IMR-90 (cell line): ENCODE measurements at regions not wholly inside any gene's neighbourhood (a gene's known extent, or its start where the extent isn't known, plus 50 kb on each side); places are given as distances from the start of the nearest gene placed in this dataset.

Source experiments
- ATAC-seq: fragments of 200-7000 bp; cut with Tn5 transposase; 2 replicates; pipeline ENCODE4 v1.9.1; 2020; ENCODE audit warnings: low read depth, mild to moderate bottlenecking, moderate library complexity
- BruUV-seq: library from RNA; stranded (reverse); fragments of 400-500 nt; replicated peaks from 2 replicates; lab custom pipeline; 2021; lab: Mats Ljungman, UMichigan
- CTCF ChIA-PET: fragments of 300-600 bp; formaldehyde crosslinking; extraction: SDS; loops from one replicate; lab custom pipeline; 2021; ENCODE audit warnings: antibody characterized with exemption; lab: Yijun Ruan, JAX
- POLR2A ChIA-PET: fragments of 300-600 bp; sonication (Branson Sonifier 250); formaldehyde crosslinking; loops from one replicate; lab custom pipeline; 2022; ENCODE audit warnings: antibody characterized with exemption; ENCODE audit not compliant: unreplicated experiment; lab: Charles Lee
- DNase-seq: peaks from one replicate; pipeline ENCODE4 v3.0.0; 2013
- H2AFZ ChIP-seq: replicated peaks from 2 replicates; pipeline ENCODE3; 2013; ENCODE audit warnings: low read length, mild to moderate bottlenecking; ENCODE audit not compliant: poor library complexity
- H2AK5ac ChIP-seq: 2 replicates; pipeline ENCODE4 v1.6.1; 2013; ENCODE audit warnings: low read depth, low read length, inconsistent platforms
- H2AK9ac ChIP-seq: replicated peaks from 2 replicates; pipeline ENCODE3; 2013; ENCODE audit warnings: mild to moderate bottlenecking, low read depth, low read length, moderate library complexity; ENCODE audit not compliant: poor library complexity
- H2BK120ac ChIP-seq: 2 replicates; pipeline ENCODE4 v1.6.1; 2013; ENCODE audit warnings: low read depth, low read length, inconsistent platforms
- H2BK15ac ChIP-seq: 3 replicates; pipeline ENCODE4 v1.6.1; 2013; ENCODE audit warnings: low read depth, low read length, inconsistent platforms
- H2BK20ac ChIP-seq: 2 replicates; pipeline ENCODE4 v1.6.1; 2013; ENCODE audit warnings: low read depth, mild to moderate bottlenecking, inconsistent platforms, low read length, moderate library complexity
- H2BK5ac ChIP-seq: 2 replicates; pipeline ENCODE4 v1.6.1; 2013; ENCODE audit warnings: mild to moderate bottlenecking, low read depth, low read length, inconsistent platforms; ENCODE audit not compliant: poor library complexity, severe bottlenecking
- H3K14ac ChIP-seq: replicated peaks from 2 replicates; pipeline ENCODE4 v1.6.1; 2013; ENCODE audit warnings: low read depth, low read length, inconsistent platforms
- H3K18ac ChIP-seq: 2 replicates; pipeline ENCODE4 v1.6.1; 2013; ENCODE audit warnings: low read depth, low read length, control low read depth
- H3K23ac ChIP-seq: 2 replicates; pipeline ENCODE4 v1.6.1; 2013; ENCODE audit warnings: low read depth, low read length, inconsistent platforms
- H3K27ac ChIP-seq: 2 replicates; pipeline ENCODE4 v1.5.1; 2013; ENCODE audit warnings: mild to moderate bottlenecking, control low read depth, low read length; ENCODE audit not compliant: insufficient read depth
- H3K27me3 ChIP-seq: 2 replicates; pipeline ENCODE4 v1.6.1; 2013; ENCODE audit warnings: low read length; ENCODE audit not compliant: control insufficient read depth, insufficient read depth
- H3K36me3 ChIP-seq: 2 replicates; pipeline ENCODE4 v1.6.1; 2013; ENCODE audit warnings: low read length, mixed read lengths; ENCODE audit not compliant: control insufficient read depth, insufficient read depth
- H3K4ac ChIP-seq: 2 replicates; pipeline ENCODE4 v1.6.1; 2013; ENCODE audit warnings: low read depth, low read length, inconsistent platforms
- H3K4me1 ChIP-seq: 2 replicates; pipeline ENCODE4 v1.6.1; 2013; ENCODE audit warnings: low read length, mixed read lengths; ENCODE audit not compliant: control insufficient read depth, insufficient read depth
- H3K4me2 ChIP-seq: 2 replicates; pipeline ENCODE4 v1.6.1; 2013; ENCODE audit warnings: low read depth, mild to moderate bottlenecking, control low read depth, low read length, moderate library complexity
- H3K4me3 ChIP-seq: 2 replicates; pipeline ENCODE4 v1.5.1; 2013; ENCODE audit warnings: low read depth, mild to moderate bottlenecking, control low read depth, low read length, moderate library complexity; ENCODE audit not compliant: insufficient read depth
- H3K56ac ChIP-seq: 2 replicates; pipeline ENCODE4 v1.6.1; 2013; ENCODE audit warnings: low read length, inconsistent platforms; ENCODE audit not compliant: insufficient read depth; ENCODE audit errors: extremely low read depth
- H3K79me1 ChIP-seq, 2 experiments: 2 replicates each; pipeline ENCODE4 v1.6.1; 2013; ENCODE audit warnings: low read length in 2 of 2, inconsistent platforms in 1 of 2, low read depth in 1 of 2
- H3K9ac ChIP-seq: 2 replicates; pipeline ENCODE4 v1.6.1; 2013; ENCODE audit warnings: low read depth, low read length, control low read depth
- H3K9me1 ChIP-seq: 2 replicates; pipeline ENCODE4 v1.6.1; 2013; ENCODE audit warnings: low read length, inconsistent platforms; ENCODE audit not compliant: insufficient read depth
- H3K9me3 ChIP-seq: 2 replicates; pipeline ENCODE4 v1.6.1; 2013; ENCODE audit warnings: low read length; ENCODE audit not compliant: control insufficient read depth, insufficient read depth
- H4K20me1 ChIP-seq: 2 replicates; pipeline ENCODE4 v1.6.1; 2013; ENCODE audit warnings: low read length, inconsistent platforms; ENCODE audit not compliant: insufficient read depth
- H4K5ac ChIP-seq: 2 replicates; pipeline ENCODE4 v1.6.1; 2013; ENCODE audit warnings: mild to moderate bottlenecking, low read depth, low read length, control low read depth
- H4K8ac ChIP-seq, 2 experiments: 2 replicates each; pipeline ENCODE4 v1.6.1; 2013; ENCODE audit warnings: low read depth in 2 of 2, low read length in 2 of 2, control low read depth in 1 of 2, inconsistent platforms in 1 of 2
- H4K91ac ChIP-seq: 2 replicates; pipeline ENCODE4 v1.6.1; 2013; ENCODE audit warnings: low read depth, low read length, inconsistent platforms; ENCODE audit not compliant: insufficient read depth
- MAFK ChIP-seq: IDR thresholded peaks from 2 replicates; pipeline ENCODE4 v1.6.1; 2012; ENCODE audit warnings: low read depth, low read length, improper control_type of control experiment
- WGBS, 2 experiments: methylation state at CpG; one replicate each; pipeline versions ENCODE4 v1.1.5 to v1.1.7; 2013; ENCODE audit warnings: missing lambda C conversion rate in 2 of 2; ENCODE audit not compliant: insufficient read length in 1 of 2; ENCODE audit errors: extremely low coverage in 2 of 2; 5-methylcytosine and 5-hydroxymethylcytosine counted together
- dilution Hi-C: fragments of 300-500 bp; cut with HindIII; formaldehyde crosslinking; loops from one replicate; pipeline ENCODE4 v1.14.3; 2018; ENCODE audit warnings: low sequenced_read_pairs; ENCODE audit not compliant: unreplicated experiment
- in situ Hi-C: fragments of 300-500 bp; cut with MboI; formaldehyde crosslinking; loops from 3 replicates; pipeline ENCODE4 v1.14.3; 2019; ENCODE audit warnings: low sequenced_read_pairs, inconsistent platforms, mixed read lengths
- intact Hi-C: fragments of 100-400 bp; cut with micrococcal nuclease; formaldehyde crosslinking; loops from 2 replicates; pipeline ENCODE4 v1.10.0; 2022
- TF ChIP-seq, protein P1 (sequence below): fragments of 150-350 bp; IDR thresholded peaks from 2 replicates; pipeline ENCODE4 v1.6.1; 2016; ENCODE audit warnings: low read depth, mild to moderate bottlenecking, low read length, moderate library complexity, borderline replicate concordance

DNA sequence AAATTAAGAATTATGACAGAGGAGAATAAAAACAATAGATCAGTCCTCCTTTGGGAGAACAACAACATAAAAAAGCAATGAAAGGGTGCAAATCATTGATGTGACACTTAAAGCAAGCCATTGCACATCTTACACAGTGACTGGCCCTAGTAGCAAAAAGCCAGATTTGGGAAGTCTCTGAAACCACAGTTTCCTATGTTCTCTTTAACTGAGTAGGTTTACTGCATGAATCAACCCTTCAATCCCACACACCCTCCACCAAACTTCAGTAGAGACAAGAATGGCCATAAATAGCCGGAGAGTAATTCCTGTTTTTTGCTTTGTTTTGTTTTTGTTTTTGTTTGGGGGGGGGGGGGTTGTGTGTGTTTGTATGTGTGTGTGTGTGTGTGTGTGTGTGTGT is 180.8 kb downstream of the VEGFC start:
- no peak overlapping the region for H3K9ac ChIP-seq
- H3K9me3 ChIP-seq: no peaks in the 10 kb centered on the region
- no peak overlapping the region for H2BK120ac ChIP-seq
- no peaks in the 10 kb centered on the region for H4K20me1 ChIP-seq
- no peak overlapping the region for H3K14ac ChIP-seq
- no peaks in the 10 kb centered on the region for H3K9me1 ChIP-seq
- no peak overlapping the region for H3K18ac ChIP-seq
- no peak overlapping the region for H3K4me3 ChIP-seq
- H2AFZ ChIP-seq: no peak overlapping the region
- no peak for TF ChIP-seq MAFK
- TF ChIP-seq, protein P1, sequence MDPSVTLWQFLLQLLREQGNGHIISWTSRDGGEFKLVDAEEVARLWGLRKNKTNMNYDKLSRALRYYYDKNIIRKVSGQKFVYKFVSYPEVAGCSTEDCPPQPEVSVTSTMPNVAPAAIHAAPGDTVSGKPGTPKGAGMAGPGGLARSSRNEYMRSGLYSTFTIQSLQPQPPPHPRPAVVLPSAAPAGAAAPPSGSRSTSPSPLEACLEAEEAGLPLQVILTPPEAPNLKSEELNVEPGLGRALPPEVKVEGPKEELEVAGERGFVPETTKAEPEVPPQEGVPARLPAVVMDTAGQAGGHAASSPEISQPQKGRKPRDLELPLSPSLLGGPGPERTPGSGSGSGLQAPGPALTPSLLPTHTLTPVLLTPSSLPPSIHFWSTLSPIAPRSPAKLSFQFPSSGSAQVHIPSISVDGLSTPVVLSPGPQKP: no peak
- POLR2A ChIA-PET: no interaction called here
- no peaks in the 10 kb centered on the region for H3K79me1 ChIP-seq
- no peak overlapping the region for H4K5ac ChIP-seq
- H4K8ac ChIP-seq: no peak overlapping the region
- no peak overlapping the region for H2AK5ac ChIP-seq
- no peak overlapping the region for H3K56ac ChIP-seq
- no peak overlapping the region for H3K4ac ChIP-seq
- H3K36me3 ChIP-seq: no peaks in the 10 kb centered on the region
- H2BK5ac ChIP-seq: no peak overlapping the region
- ATAC-seq (no peak), DNase-seq (no peak)
- no peak overlapping the region for H2BK15ac ChIP-seq
- CTCF ChIA-PET: no interaction called here
- dilution Hi-C loops: no loop called here
- no peak overlapping the region for H3K27ac ChIP-seq
- WGBS, 2 experiments: no CpG with 5 or more reads among the region's 1 CpG
- H4K91ac ChIP-seq: no peak overlapping the region
- intact Hi-C loops: no loop called here
- H2BK20ac ChIP-seq: no peak overlapping the region
- BruUV-seq: no TSS peak
- H3K27me3 ChIP-seq: no peaks in the 10 kb centered on the region
- H3K4me1 ChIP-seq: no peaks in the 10 kb centered on the region
- in situ Hi-C loops: no loop called here
- no peak overlapping the region for H2AK9ac ChIP-seq
- no peak overlapping the region for H3K23ac ChIP-seq
- no peak overlapping the region for H3K4me2 ChIP-seq
